ENCODE measurements at regions not wholly inside any gene's neighbourhood (a gene's known extent, or its start where the extent isn't known, plus 50 kb on each side); places are given as distances from the start of the nearest gene placed in this dataset.
"Not testable (repeated sequence)": the region's sequence is repeated elsewhere in the genome, so short reads cannot be mapped to it uniquely, and the experiment has no call there.

GRCh38 chr16:46519063-46519462 is 102.1 kb downstream of the SHCBP1 start:
- no peak for TF ChIP-seq CTCF (conservative IDR thresholded peaks at IDR 0.05; ENCODE audit: low read length)
- no peak for DNase-seq (ENCODE audit: low read depth)

GRCh38 chr16:46496701-46497100 is 124.5 kb downstream of the SHCBP1 start:
- no peak for DNase-seq (ENCODE audit: low read depth)
- no peak for TF ChIP-seq CTCF (conservative IDR thresholded peaks at IDR 0.05; ENCODE audit: low read length)
- H3K4me3 ChIP-seq (ENCODE audit: low read length), result no peak overlapping the region

More at GRCh38 chr16:46519063-46519462, 102.1 kb downstream of the SHCBP1 start:
- no peak overlapping the region for H3K4me3 ChIP-seq (ENCODE audit: low read length)

GRCh38 chr16:46482895-46483294 is 138.3 kb downstream of the SHCBP1 start:
- DNase-seq (ENCODE audit: low read depth), result no peak

DNA sequence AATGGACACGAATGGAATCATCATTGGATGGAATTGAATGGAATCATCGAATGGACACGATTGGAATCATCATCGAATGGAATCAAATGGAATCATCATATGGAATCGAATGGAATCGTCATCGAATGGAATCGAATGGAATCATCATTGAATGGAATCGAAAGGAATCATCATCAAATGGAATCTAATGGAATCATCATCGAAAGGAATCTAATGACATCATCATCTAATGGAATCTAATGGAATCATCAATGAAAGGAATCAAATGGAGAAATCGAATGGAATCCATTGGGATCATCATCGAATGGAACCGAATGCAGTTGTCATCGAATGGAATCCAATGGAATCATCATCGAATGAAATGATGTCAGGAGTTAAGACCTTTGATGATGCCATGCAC is 154.9 kb downstream of the SHCBP1 start:
- no peak for TF ChIP-seq CTCF (conservative IDR thresholded peaks at IDR 0.05; ENCODE audit: low read length)
- H3K4me3 ChIP-seq (ENCODE audit: low read length), result no peak overlapping the region
- DNase-seq (ENCODE audit: low read depth), result no peak

More at GRCh38 chr16:46482895-46483294, 138.3 kb downstream of the SHCBP1 start:
- no peak overlapping the region for H3K4me3 ChIP-seq (ENCODE audit: low read length)
- no peak for TF ChIP-seq CTCF (conservative IDR thresholded peaks at IDR 0.05; ENCODE audit: low read length)

DNA sequence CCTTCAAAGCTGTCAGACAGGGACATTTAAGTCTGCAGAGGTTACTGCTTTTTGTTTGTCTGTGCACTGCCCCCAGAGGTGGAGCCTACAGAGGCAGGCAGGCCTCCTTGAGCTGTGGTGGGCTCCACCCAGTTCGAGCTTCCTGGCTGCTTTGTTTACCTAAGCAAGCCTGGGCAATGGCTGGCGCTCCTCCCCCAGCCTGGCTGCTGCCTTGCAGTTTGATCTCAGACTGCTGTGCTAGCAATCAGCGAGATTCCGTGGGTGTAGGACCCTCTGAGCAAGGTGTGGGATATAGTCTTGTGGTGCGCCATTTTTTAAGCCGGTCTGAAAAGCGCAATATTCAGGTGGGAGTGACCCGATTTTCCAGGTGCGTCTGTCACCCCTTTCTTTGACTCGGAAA is 166.4 kb downstream of the SHCBP1 start:
- not testable (repeated sequence) for H3K4me3 ChIP-seq (ENCODE audit: low read length); DNase-seq (ENCODE audit: low read depth)

DNA sequence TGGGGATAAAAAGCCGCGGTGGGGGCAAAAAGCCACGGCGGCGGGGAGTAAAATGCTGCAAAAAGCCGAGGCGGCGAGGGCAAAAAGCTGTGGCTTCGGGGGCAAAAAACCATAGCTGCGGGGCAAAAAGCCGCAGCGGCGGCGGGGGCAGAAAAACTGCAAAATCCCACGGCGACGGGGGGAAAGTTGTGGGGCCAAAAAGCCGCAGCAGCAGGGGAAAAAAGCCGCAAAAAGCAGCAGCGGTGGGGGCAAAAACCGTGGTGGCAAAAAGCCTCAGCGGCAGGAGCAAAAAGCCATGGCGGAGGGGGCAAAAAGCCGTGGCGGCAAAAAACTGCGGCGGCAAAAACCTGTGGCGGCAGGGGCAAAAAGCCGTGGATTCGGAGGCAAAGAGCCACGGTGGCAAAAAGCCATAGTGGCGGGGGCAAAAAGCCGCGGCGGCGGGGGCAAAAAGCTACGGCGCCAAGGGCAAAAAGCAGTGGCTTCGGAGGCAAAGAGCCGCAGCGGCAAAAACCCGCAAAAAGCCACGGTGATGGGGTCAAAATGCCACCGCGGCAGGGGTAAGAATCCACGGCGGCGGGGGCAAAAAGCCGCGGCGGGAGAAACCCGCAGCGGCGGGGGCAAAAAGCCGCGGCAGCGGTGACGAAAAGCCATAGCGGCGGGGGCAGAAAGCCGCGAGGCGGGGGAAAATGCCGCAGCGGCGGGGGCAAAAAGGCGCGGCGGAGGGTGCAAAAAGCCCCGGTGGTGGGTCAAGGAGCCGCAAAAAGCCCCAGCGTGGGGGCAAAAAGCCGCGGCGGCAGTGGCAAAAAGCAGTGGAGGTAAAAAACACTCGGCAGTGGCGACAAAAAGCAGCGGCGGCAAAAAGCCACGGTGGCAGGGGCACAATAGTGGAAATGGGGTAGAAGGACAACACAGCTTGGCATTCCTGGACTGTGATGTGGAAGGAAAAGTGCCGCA is 192.8 kb downstream of the SHCBP1 start:
- DNase-seq (ENCODE audit: low read depth), result no peak
- no peak for TF ChIP-seq CTCF (conservative IDR thresholded peaks at IDR 0.05; ENCODE audit: low read length)
- no peak overlapping the region for H3K4me3 ChIP-seq (ENCODE audit: low read length)

GRCh38 chr16:46427340-46428107 is 193.7 kb downstream of the SHCBP1 start:
- H3K4me3 ChIP-seq (ENCODE audit: low read length), result no peak overlapping the region
- TF ChIP-seq CTCF (conservative IDR thresholded peaks at IDR 0.05; ENCODE audit: low read length), result no peak
- no peak for DNase-seq (ENCODE audit: low read depth)

Measured in AG10803 (cell line).